H9 (cell line): ENCODE measurements at regions not wholly inside any gene's neighbourhood (a gene's known extent, or its start where the extent isn't known, plus 50 kb on each side); places are given as distances from the start of the nearest gene placed in this dataset.

ENCODE experiments used
- DNase-seq: peaks from one replicate; pipeline ENCODE4 v3.0.0-alpha.2; 2017
- H2AFZ ChIP-seq: one replicate; pipeline ENCODE4 v1.6.1; 2013; ENCODE audit warnings: mild to moderate bottlenecking, low read length, control low read depth, moderate library complexity
- H2AK5ac ChIP-seq: 2 replicates; pipeline ENCODE4 v1.6.1; 2013; ENCODE audit warnings: low read length, control low read depth, mixed read lengths; ENCODE audit not compliant: insufficient read length
- H2BK120ac ChIP-seq: one replicate; pipeline ENCODE4 v1.6.1; 2013; ENCODE audit warnings: low read depth, mild to moderate bottlenecking, low read length, control low read depth, inconsistent platforms; ENCODE audit not compliant: poor library complexity, severe bottlenecking
- H2BK12ac ChIP-seq: 2 replicates; pipeline ENCODE4 v1.6.1; 2013; ENCODE audit warnings: low read length, control low read depth, mixed read lengths, low read depth; ENCODE audit not compliant: insufficient read length
- H2BK15ac ChIP-seq: 2 replicates; pipeline ENCODE4 v1.6.1; 2013; ENCODE audit warnings: low read depth, low read length, control low read depth
- H2BK20ac ChIP-seq: one replicate; pipeline ENCODE4 v1.6.1; 2013; ENCODE audit warnings: low read depth, mild to moderate bottlenecking, low read length, control low read depth, inconsistent platforms; ENCODE audit not compliant: poor library complexity, severe bottlenecking
- H2BK5ac ChIP-seq: 2 replicates; pipeline ENCODE4 v1.6.1; 2013; ENCODE audit warnings: low read length, control low read depth, mixed read lengths; ENCODE audit not compliant: insufficient read length
- H3K14ac ChIP-seq: 2 replicates; pipeline ENCODE4 v1.6.1; 2013; ENCODE audit warnings: low read length, control low read depth; ENCODE audit not compliant: insufficient read depth
- H3K18ac ChIP-seq: 2 replicates; pipeline ENCODE4 v1.6.1; 2013; ENCODE audit warnings: low read depth, mild to moderate bottlenecking, mixed read lengths, low read length, control low read depth; ENCODE audit not compliant: insufficient read length
- H3K23ac ChIP-seq: 2 replicates; pipeline ENCODE4 v1.6.1; 2013; ENCODE audit warnings: low read length, control low read depth, mixed read lengths, low read depth; ENCODE audit not compliant: insufficient read length
- H3K23me2 ChIP-seq: 2 replicates; pipeline ENCODE4 v1.6.1; 2013; ENCODE audit warnings: low read depth, mild to moderate bottlenecking, mixed read lengths, low read length, control low read depth; ENCODE audit not compliant: insufficient read length, poor library complexity, severe bottlenecking
- H3K27ac ChIP-seq: 2 replicates; pipeline ENCODE4 v1.5.1; 2013; ENCODE audit warnings: low read length, control low read depth, mixed read lengths, low read depth; ENCODE audit not compliant: insufficient read length
- H3K27me3 ChIP-seq: 2 replicates; pipeline ENCODE4 v1.6.1; 2013; ENCODE audit warnings: low read length, control low read depth, inconsistent platforms; ENCODE audit not compliant: insufficient read depth
- H3K4ac ChIP-seq: 2 replicates; pipeline ENCODE4 v1.6.1; 2013; ENCODE audit warnings: low read depth, mild to moderate bottlenecking, control low read depth, inconsistent platforms, low read length, moderate library complexity
- H3K4me1 ChIP-seq: 2 replicates; pipeline ENCODE4 v1.6.1; 2013; ENCODE audit warnings: low read length, control low read depth, inconsistent platforms; ENCODE audit not compliant: insufficient read depth
- H3K4me2 ChIP-seq: 2 replicates; pipeline ENCODE4 v1.6.1; 2013; ENCODE audit warnings: low read length, control low read depth, mixed read lengths; ENCODE audit not compliant: insufficient read length, insufficient read depth
- H3K56ac ChIP-seq: 2 replicates; pipeline ENCODE4 v1.6.1; 2013; ENCODE audit warnings: low read depth, mild to moderate bottlenecking, mixed read lengths, low read length, control low read depth; ENCODE audit not compliant: insufficient read length
- H3K79me1 ChIP-seq: 2 replicates; pipeline ENCODE4 v1.6.1; 2013; ENCODE audit warnings: low read depth, mild to moderate bottlenecking, moderate library complexity, low read length, control low read depth, inconsistent platforms; ENCODE audit not compliant: insufficient read depth, poor library complexity, severe bottlenecking
- H3K79me2 ChIP-seq: 2 replicates; pipeline ENCODE4 v1.6.1; 2013; ENCODE audit warnings: low read length, control low read depth, inconsistent platforms; ENCODE audit not compliant: insufficient read depth
- H3K9ac ChIP-seq: 2 replicates; pipeline ENCODE4 v1.6.1; 2013; ENCODE audit warnings: low read length, control low read depth, mixed read lengths; ENCODE audit not compliant: insufficient read length; ENCODE audit errors: extremely low read depth
- H3K9me3 ChIP-seq: one replicate; pipeline ENCODE4 v1.6.1; 2013; ENCODE audit warnings: low read depth, low read length, inconsistent platforms; ENCODE audit not compliant: control insufficient read depth
- H3T11ph ChIP-seq: one replicate; pipeline ENCODE4 v1.6.1; 2013; ENCODE audit warnings: mild to moderate bottlenecking, low read length, control low read depth, inconsistent platforms
- H4K20me1 ChIP-seq: one replicate; pipeline ENCODE4 v1.6.1; 2013; ENCODE audit not compliant: control insufficient read depth, insufficient read length, insufficient read depth
- H4K5ac ChIP-seq: 2 replicates; pipeline ENCODE4 v1.6.1; 2013; ENCODE audit warnings: low read depth, mild to moderate bottlenecking, mixed read lengths, low read length, control low read depth; ENCODE audit not compliant: insufficient read length
- H4K8ac ChIP-seq: replicated peaks from 2 replicates; pipeline ENCODE4 v1.6.1; 2013; ENCODE audit warnings: low read length, control low read depth, mixed read lengths, low read depth; ENCODE audit not compliant: insufficient read length
- H4K91ac ChIP-seq: 2 replicates; pipeline ENCODE4 v1.6.1; 2013; ENCODE audit warnings: low read depth, mild to moderate bottlenecking, moderate library complexity, mixed read lengths, low read length, control low read depth; ENCODE audit not compliant: insufficient read length
- H3K27ac Mint-ChIP-seq, 3 experiments: 2 replicates in 2 of 3; 3 replicates in 1 of 3; pipeline ENCODE4 v1.8.0; 2020 to 2021; ENCODE audit warnings: mixed read lengths in 3 of 3, mild to moderate bottlenecking in 1 of 3, moderate library complexity in 1 of 3
- H3K27me3 Mint-ChIP-seq: 2 replicates; pipeline ENCODE4 v1.8.0; 2021; ENCODE audit warnings: low read depth, mild to moderate bottlenecking, moderate library complexity, mixed read lengths
- H3K36me3 Mint-ChIP-seq, 3 experiments: 2 replicates in 2 of 3; 3 replicates in 1 of 3; pipeline ENCODE4 v1.8.0; 2020 to 2021; ENCODE audit warnings: low read depth in 3 of 3, mixed read lengths in 3 of 3; ENCODE audit not compliant: insufficient read depth in 1 of 3
- H3K4me1 Mint-ChIP-seq, 2 experiments: 2 replicates each; pipeline ENCODE4 v1.8.0; 2020; ENCODE audit warnings: mixed read lengths in 2 of 2
- H3K4me3 Mint-ChIP-seq, 2 experiments: 2 replicates in 1 of 2; 3 replicates in 1 of 2; pipeline ENCODE4 v1.8.0; 2020 to 2021; ENCODE audit warnings: mild to moderate bottlenecking in 2 of 2, mixed read lengths in 2 of 2, moderate library complexity in 1 of 2
- H3K9me3 Mint-ChIP-seq, 2 experiments: 2 replicates in 1 of 2; 3 replicates in 1 of 2; pipeline ENCODE4 v1.8.0; 2020; ENCODE audit warnings: mild to moderate bottlenecking in 2 of 2, mixed read lengths in 2 of 2, moderate library complexity in 1 of 2
- WGBS: extraction: QIAGEN DNeasy Blood & Tissue Kit; methylation state at CpG from one replicate; pipeline ENCODE4 v1.1.7; 2013; ENCODE audit warnings: missing lambda C conversion rate, low lambda C conversion rate, mixed read lengths; ENCODE audit not compliant: insufficient read length; ENCODE audit errors: extremely low coverage; 5-methylcytosine and 5-hydroxymethylcytosine counted together
- TF ChIP-seq, protein P1 (sequence below): fragments of 200-600 bp; sonication (generic); conservative IDR thresholded peaks from 3 replicates; pipeline ENCODE4 v1.8.0; 2021; ENCODE audit warnings: antibody characterized with exemption, mild to moderate bottlenecking

DNA sequence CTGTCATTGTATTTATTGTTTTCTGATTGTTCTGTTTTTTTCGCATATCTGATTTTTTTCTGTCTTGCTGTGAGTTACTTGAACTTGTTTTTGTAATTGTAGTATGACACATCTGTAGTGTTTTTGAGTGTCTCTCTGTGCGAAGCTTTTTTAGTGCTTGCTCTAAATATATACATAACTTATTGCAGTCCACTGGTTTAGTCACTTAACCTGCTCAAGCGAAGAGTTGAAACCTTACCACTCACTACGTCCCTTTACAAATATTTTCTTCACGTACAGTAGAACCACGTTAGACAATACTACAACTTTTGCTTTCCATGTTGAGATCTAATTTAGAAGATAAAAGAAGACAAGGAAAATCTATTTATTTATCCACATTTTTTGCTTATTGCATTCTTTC, 713.0 kb upstream of the GRM7 start:
- 100% methylated on average over 3 of the region's 6 CpGs for WGBS
- Histone ChIP-seq H2AFZ (no peak overlapping the region), H4K5ac (no peak overlapping the region), H3K23me2 (no peaks in the 10 kb centered on the region), H3K18ac (no peak overlapping the region), H2BK15ac (no peak overlapping the region), H3K9me3 (no peaks in the 10 kb centered on the region), H4K20me1 (no peaks in the 10 kb centered on the region), H3K23ac (no peak overlapping the region), H2AK5ac (no peak overlapping the region), H3K9ac (no peak overlapping the region), H3K14ac (no peak overlapping the region), H4K8ac (no peak overlapping the region), H2BK20ac (no peak overlapping the region), H3K79me1 (no peaks in the 10 kb centered on the region), H3K27me3 (no peaks in the 10 kb centered on the region), H2BK120ac (no peak overlapping the region), H2BK12ac (no peak overlapping the region), H3K4me2 (no peak overlapping the region), H2BK5ac (no peak overlapping the region), H3K27ac (no peak overlapping the region), H3K4ac (no peak overlapping the region), H3K79me2 (no peaks in the 10 kb centered on the region), H4K91ac (no peak overlapping the region), H3T11ph (no peak overlapping the region), H3K4me1 (no peaks in the 10 kb centered on the region), H3K56ac (no peak overlapping the region)
- Mint-ChIP-seq H3K36me3 (no peaks in the 10 kb centered on the region), H3K4me1 (no peaks in the 10 kb centered on the region), H3K9me3 (no peaks in the 10 kb centered on the region; a peak in 1 of 5 replicates), H3K4me3 (no peak overlapping the region), H3K27me3 (no peaks in the 10 kb centered on the region; the same call in 1 of the 2 replicates), H3K27ac (no peak overlapping the region)
- TF ChIP-seq, protein P1, sequence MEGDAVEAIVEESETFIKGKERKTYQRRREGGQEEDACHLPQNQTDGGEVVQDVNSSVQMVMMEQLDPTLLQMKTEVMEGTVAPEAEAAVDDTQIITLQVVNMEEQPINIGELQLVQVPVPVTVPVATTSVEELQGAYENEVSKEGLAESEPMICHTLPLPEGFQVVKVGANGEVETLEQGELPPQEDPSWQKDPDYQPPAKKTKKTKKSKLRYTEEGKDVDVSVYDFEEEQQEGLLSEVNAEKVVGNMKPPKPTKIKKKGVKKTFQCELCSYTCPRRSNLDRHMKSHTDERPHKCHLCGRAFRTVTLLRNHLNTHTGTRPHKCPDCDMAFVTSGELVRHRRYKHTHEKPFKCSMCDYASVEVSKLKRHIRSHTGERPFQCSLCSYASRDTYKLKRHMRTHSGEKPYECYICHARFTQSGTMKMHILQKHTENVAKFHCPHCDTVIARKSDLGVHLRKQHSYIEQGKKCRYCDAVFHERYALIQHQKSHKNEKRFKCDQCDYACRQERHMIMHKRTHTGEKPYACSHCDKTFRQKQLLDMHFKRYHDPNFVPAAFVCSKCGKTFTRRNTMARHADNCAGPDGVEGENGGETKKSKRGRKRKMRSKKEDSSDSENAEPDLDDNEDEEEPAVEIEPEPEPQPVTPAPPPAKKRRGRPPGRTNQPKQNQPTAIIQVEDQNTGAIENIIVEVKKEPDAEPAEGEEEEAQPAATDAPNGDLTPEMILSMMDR: no peak
- no peak for DNase-seq
